ENCODE measurements at regions not wholly inside any gene's neighbourhood (a gene's known extent, or its start where the extent isn't known, plus 50 kb on each side); places are given as distances from the start of the nearest gene placed in this dataset.

DNA sequence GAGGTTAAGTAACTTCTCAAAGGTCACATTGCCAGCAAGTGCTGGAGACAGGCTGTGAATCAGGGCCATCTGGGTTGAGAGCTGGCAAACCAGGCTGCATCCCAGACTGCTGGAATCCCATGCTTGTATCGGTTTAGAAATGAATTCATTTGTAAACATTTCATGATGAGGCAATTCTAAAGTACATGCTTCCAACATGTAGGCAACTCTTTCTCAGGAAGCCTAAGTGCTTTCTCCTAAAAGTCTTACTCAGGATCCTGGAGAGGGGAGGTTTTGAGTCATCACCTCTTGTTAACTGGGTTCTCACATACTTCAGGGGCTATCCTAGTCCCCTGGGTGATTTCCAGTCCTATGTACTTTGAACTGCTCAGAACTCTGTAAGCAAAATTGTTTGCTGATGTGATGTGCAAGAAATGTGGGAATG is 416.5 kb downstream of the MEIS1 start:
- FAIRE-seq = no peak

DNA sequence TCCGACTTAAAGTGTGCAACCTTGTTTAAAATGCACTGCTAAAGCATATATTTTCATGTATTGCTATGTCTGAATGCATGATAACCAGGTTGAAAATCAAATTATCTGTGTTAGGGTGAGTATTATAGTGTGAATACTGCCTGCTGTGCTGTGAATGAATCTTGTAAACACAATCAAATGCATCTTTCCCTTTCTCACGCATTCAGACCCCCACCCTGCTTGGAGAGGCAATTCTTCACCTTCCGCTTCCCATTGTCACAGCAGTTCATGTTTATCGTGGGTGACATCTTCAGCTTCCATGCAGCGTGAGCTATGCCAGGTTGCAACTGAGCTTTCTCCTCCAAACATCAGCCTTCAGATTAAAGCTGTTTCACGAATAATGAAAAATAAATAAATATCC is 418.0 kb downstream of the MEIS1 start:
- no peak for FAIRE-seq

DNA sequence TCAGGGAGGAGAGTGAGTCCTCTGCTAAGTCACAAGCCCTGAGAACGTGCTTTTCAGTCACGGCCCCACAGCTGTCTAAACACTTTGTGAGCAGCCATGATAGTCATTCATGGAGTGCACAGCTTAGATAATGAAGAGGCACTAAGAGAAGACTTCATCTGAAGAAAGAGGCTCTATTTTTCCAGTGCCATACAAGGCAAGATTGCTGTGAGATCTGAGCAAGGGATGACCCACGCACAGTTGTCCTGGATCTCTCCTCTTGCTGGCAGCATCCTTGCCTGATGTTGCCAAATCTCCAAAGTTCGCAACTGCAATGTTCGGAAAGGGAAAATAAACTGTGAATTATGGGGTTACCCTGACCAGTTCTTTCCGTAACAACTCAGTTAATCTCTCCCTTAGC is 418.7 kb downstream of the MEIS1 start:
- no peak for FAIRE-seq

DNA sequence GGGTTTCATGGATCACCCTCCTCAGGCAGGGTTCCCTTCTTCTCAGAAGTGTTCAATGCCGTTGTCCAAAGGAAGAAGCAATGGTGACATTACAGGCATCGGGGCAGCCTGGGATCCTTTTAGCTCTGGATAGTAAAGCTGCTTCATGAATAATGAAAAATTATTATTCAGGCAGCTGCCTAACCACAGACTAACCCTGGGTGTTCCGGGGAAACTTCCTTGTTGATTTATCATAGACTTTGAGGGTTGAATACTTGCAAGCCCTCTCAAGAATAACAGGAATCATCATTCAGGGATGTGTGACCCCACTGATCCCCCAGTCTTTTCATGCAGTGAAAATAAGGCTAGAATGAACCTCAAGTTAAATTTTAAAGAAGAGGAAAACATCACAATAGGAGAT is 419.4 kb downstream of the MEIS1 start:
- no peak for FAIRE-seq

DNA sequence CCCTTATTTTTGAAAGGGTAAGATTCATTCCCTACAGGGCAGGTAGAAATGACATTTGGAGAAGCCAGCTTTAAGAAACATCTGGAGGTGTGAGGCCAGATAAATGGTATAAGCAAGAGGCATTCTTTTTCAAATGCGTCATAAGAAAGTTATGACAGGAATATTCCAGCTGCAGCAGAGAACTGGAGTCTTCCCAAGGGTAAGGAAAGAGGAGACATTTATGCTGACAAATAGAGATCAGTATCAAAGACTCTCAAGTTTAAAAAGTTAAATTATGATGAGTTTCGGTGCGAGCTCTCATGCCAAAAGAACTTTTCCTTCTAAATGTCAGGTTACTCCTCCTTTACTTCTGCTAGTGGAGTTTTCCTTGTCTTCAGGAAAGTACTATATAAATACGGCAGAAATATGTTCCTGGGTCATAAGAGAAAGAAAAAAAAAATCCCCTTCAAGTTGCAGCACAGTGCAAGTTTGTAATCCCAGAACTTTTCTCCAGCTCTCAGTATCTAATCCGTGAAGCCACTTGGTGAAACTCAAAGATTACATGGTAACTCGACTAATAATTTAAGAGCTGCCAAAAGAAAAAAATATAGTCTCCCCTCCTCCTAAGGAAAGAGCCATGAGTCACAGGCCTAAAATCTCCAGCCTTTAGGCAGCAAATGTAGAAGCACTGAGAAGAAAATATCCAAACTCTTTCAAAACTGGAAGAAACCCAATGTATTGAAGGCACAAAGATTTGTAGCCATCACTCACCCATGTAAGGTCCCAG is 428.1 kb downstream of the MEIS1 start:
- no peak for FAIRE-seq

DNA sequence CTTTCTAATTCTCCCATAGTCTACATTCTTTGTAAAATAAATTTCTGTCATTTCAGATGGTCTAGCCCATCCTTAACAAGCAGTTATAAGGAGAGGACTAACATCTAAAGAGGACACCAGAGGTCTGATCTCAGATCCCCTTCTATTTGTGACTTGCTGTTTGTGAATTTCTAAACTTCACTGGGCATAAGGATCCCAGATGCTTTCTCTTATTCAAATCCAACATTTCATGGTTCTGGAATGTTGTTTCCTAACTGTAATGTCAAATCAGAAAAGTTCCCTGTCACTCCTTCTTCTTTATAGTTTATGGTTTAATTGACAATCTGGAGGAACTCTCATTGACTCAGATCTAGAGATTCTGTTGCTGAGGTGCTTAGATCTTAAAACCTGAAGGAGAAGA is 430.2 kb downstream of the MEIS1 start:
- no peak for FAIRE-seq

DNA sequence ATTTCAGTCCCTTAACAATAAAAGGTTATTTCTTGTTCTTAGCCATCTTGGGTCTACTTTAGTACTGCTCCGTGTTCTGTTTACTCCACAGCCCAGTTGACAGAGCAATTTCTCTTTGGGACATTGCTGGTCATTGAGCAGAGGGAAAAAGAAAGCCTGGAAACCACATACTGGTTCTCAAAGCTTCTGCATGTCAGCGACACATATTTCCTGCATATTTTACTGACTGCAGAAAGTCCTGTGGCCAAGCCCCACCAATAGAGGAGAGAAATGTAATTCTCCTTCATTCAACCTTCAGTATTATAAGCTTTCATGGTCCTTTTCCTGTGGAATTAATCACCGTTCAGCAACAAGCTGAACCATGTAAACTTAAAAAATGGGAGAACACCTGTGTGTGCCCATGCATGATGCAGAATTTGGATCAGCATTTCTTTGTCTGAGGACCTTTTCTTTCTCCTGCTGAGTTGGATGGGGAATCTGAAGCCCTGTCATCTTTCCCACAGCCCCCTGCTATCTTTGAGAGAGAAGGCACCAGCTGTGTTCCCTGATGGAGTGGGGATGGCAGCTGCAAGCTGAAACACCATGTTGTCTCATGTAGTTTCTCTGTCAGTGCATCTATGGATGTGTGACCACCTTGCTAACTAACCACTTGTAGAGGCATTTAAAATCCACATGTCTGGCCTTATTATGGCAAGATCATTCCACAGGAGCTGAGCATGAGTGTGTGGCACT is 431.6 kb downstream of the MEIS1 start:
- FAIRE-seq = no peak

DNA sequence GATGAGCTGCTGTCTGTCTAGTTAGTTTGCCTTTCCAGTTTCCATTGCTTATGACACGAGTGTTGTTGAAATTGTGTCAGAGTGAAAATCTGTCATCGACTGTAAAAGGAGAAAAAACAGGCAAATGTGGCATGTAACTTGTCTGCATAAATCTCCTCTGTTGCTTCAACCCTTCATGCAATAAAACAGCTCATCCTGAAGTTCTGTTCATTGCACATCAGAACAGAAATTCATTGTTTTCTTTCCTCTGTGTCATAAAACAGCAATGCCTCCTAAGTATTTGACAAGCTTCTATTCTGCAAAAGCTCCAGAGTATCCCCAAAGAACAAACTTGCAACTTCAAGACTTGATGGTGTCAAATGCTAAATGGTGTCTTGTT is 432.1 kb downstream of the MEIS1 start:
- FAIRE-seq = no peak

DNA sequence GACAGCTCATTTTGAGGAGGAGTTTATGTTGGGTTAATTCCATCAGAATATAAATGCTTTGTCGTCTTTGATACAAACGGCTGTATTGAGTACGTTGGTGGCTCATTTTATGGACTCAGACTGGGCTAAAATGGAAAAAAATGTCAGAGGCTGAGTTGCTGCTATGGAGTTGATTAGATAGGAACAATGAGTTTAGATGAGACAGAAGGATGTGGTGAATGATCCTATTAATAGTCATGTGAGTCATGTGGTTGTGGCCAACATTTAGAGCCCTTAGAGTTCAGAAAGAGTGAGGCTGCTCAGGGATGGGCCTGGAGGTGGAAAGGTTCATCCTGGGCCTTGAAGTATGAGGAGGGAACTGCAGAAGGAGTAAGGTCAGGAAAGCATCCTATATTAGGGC is 434.2 kb downstream of the MEIS1 start:
- FAIRE-seq = no peak

DNA sequence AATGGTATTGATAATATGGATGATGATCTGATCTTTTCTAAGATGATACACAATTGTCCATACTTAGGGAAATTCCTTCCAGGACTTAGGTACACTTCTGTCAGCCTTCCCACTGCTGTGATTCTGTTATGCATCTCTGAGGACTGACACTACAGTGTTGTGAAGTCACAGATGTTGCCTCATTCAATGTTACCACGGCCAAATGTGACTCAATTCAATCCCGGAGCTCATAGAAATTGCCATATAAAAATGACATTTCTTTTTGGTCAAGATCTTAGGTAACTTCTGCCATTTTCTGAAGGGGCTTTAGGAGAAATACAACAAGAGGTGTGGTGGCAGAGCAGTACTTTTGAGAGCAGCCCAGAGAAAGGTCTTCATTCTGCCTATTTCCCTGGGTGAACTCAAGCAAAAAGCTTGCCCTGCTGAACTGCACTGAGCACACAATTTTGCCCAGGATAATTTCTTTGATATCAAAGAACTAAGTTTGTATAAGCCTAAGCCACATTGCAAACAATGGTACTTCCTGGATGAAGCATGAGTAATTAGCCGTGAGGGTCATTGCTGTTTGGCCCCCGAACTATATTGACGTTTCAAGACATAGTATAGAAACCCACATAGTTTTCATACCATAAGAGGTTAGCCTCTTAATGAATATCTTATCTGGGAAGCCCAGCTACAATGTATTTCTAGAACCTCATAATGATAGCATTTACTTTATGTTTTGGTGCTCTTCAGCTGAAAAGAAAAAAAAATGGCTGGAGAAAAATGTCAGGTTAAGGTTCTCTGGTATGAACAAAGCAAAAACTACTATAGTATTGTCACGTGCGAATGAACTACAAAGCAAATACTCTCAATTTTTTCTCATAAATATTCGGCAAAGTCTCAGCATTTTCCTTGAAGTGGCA is 437.4 kb downstream of the MEIS1 start:
- FAIRE-seq = no peak

DNA sequence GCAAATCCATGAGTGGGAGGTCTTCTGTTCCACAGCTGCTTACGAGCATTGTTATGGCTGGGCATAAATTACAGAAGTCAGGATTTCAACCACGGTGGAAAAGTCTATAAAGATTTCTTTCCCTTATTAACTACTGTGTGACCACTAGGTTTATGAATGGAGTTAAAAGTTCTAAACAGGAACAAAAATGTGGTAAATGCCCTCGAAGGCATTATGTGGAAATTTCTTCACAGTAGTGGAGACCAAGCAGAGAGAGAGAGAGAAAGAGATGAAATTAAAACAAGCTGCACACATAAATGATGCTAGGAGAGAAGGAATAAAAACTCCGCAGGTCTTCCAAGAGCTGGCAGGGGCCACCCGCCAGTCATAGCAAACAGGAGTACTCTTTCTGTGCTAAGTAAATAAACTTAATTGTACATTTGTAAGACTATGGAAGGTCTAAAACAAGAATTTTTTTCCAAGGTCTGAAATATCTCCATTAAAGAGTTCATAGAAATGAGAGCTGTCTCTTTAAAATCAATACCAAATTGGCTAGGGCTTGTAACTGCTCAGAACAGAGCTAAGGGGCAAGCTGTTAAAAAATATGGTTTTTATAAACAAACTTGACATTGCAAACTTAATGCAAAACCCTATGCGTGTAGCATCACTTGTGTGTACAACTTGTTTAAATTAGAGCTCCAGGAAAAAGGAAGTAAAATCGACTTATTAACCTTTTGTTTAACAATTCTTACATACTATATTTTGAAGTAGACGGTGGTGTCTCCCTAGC is 438.2 kb downstream of the MEIS1 start:
- FAIRE-seq = no peak

DNA sequence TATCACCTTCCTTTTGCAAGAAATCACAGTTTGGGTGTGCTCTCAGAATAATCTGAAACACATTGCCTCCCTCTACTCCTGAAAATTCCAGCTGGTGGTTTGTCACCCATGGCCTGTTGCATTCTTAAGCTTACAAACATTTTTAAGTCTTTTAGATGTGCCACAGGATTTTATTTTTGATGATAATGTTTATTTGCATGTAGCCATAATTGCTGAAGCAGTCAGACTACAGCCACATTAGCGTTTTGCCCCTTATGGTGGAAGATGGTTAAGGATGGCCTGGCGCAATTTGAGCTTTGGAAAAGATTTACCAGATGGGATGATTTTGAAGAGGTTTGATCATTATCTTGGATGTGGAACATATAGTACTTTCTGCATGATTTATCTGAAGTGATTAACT is 439.5 kb downstream of the MEIS1 start:
- no peak for FAIRE-seq

DNA sequence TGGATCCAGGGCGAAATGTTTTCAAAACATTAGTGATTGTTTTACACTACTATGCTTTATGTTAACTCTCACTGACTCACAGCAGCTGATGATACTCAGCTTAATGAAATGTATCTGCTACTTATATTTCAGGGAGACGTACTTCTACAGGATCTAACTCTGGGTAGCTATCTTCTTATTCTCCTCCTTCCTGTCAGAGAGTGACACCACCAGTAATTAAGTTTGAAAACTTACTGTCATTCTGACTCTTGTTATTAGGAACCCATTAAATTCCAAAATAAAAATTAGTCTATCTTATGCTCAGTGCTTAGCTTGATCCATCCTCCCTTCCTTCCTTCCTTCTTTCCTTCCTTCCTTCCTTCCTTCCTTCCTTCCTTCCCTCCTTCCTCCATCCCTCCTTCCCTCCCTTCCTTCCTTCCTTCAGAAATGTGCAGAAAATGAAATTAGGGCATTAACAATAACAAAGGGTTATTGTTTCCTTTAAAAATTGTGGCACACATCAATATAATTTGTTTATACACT is 441.1 kb downstream of the MEIS1 start:
- no peak for FAIRE-seq

DNA sequence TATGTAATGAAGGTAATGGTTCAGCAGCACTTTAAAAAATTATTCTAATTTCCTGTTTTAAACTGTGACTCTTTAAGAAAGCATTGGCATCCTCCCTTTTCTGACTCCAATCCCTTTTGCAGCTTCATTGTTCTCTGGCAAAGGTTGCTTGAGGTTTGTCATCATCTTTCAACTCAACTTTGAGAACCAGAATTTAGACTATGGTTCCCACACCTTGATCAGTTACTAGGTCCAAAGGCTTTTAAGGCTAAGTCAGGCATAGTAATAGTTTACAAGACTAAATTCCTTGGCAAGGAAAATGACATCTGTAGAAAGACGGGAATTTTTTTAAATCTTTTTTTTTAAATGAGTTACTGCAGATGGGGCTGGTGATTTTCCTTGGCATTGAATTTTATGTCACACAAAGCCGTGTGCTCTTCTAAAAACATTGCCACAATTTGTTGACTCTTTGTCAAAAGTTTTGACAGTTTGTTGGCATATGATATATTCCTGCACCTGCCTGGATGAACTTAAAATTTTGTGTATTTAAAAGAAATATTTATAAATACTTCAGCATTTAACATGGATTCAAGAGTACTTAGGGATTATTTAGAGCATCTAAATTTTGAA is 451.0 kb downstream of the MEIS1 start:
- no peak for FAIRE-seq

DNA sequence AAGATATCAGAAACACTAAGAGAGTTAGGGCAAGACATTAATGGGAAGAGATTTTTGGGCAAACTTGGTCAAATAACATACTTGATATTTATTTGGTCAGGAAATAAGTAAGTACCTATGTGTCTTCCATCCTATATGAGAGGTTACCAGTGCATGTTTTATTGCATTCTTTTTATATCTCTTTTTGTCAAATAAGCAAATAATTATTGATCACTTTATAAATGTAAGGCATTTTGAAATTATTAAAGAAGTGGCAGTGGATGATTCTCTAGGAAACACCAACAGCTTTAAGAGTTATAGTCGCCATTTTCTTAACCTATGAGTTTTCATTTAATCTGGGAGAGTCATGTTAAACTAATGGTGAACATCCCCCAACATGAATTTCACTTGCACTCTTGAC is 453.3 kb downstream of the MEIS1 start:
- no peak for FAIRE-seq

DNA sequence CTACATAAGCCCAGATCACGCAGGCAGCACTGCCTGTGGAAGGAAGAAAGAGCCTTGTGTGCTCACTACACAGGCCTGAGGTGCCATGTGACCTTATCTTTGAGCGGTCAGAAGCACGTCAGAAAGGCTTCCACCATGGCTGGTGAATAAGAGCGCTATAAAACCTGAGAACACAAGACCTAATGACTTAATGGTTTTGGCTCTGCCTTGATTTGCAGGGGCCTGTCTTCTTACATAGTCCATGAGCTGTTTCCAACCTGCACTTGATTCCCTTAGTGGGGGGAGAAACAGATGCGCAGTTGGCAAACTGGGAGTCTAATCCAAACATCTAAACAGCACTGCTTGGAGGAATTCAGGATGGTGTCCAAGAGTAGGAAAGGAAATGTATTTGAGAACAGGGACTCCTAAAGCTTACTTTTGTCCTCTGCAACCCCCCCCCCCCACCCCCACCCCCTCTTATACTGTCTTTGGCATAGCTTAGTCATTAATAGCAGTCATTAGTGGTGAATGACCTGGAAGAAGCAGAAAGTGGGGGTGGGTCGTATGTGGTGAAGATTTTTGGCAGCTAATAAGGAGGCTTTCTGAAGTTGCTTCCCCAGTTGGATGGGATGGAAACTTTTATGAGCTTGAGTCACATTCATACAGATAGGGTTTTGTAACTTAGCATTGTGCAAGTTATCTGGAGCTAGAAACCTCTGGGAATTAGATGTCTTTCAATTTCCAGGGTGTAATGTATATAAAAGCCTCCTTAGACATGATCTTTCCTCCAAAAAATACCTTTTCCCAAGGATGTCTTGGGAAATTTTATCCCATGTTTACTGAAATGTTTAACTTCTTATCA is 454.1 kb downstream of the MEIS1 start:
- no peak for FAIRE-seq

DNA sequence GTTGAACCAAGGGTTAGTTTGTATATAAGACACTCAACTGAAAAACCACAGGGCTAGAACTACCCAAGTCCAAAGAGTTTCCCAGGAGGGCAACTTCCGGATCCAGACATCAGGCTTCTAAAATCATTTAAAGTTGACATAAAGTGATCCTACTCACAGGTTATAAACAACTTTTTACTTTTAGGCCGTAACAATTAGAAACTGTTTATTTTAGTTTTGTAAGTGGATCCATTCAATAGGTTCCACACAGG is 454.6 kb downstream of the MEIS1 start:
- FAIRE-seq = no peak

DNA sequence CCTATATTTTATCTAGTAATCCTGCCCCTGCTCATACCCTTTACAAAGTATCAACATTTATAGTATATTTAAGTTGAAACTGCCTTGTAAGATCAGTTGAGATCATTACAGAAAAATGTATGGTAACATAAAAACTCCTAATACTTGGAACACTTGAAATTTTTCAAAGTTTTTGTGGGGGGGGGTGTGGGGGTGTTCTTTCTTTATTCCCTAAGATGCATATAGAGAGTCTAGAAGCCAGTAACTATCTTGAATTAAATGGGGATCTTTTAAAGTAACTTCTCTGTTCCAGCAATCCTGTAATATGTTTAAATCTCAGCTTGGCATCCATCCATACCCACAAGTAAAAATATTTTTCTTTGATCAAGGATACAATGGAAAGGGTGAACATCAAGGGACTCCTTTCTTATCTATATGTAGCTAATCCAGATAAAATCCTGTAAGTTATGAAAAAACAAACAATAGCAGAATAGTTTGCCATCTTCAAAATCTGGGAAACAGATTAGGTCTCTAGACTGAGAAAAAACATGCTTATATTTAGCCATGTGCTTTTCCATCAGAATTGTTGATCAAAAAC is 455.3 kb downstream of the MEIS1 start:
- FAIRE-seq = no peak

DNA sequence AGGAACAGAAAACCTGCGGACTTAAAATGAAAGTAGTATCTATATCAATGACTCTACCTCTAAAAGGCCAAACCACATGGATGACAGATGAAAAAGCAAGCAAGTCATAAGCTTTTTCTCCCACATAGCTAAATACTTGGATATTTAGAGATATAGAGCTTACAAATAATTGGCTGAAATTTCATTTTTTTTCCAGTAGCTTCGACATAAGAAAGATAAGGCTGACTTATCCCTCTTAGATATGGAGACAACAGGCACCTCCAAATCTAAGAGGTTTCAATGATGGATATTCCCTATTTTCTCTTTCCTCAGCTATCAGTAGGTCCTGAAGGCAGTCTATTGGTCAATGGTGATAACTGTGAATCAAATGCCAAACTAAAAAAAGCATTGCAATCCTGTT is 460.3 kb downstream of the MEIS1 start:
- no peak for FAIRE-seq

DNA sequence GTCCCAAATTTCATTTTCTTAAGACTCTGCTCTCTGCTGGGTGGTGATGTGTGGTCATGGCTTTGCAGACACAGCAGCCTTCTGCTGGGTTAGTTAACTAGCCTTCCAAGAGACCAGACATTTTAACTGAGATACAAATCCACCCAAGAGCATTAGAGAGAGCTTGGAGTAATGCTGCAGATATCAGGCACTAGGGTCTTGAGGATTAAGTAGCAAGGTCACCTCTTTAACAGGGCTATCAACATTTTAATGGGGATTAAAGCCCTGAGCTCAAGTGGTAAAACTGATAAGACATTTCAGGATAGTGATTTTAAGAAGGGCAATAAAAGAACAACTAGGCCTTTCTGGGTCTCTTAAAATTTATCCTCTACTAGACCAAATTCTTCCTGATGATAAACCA is 461.2 kb downstream of the MEIS1 start:
- FAIRE-seq = no peak

DNA sequence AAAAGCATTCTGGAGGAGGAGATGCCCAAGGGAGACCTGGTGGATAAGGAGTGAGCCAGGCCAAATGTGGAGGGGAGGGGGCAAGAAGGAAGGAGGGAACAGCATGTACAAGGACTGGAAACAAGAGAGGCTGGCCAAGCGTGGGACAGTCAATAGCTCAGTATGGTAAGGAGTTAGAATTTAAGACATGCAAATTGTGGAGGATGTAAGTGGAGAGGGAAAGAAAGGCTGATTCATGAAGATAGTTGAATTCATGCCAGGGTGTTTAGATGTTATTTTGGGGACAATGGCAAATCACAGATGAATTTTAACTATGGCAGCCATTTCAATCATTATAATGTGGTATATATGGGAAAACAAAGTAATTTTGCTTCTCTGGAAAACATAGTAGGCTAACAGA is 462.3 kb downstream of the MEIS1 start:
- FAIRE-seq = no peak

Data from A204.1 (cell line).